ENCODE measurements at regions not wholly inside any gene's neighbourhood (a gene's known extent, or its start where the extent isn't known, plus 50 kb on each side); places are given as distances from the start of the nearest gene placed in this dataset.
"Not testable (repeated sequence)": the region's sequence is repeated elsewhere in the genome, so short reads cannot be mapped to it uniquely, and the experiment has no call there.

DNA sequence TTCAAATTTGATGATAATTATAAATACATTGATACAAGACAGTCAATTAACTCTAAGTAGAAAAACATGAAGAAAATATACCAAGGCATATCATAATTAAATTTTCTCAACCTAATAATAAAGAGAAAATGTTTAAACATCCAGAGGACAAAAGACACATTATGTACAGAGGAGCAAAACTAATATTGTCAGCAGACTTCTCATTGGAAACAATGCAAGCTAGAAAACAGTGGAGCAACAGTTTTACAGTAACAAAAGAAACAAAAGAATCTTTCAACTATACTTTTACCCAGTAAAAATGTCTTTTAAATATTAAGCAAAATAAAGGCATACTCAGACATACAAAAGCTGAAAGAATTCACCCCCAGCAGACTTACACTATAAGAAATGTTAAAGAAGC lies 238.0 kb downstream of the TMA16 start:
- no peaks in the 10 kb centered on the region for H3K36me3 ChIP-seq (replicated peaks; ENCODE audit: insufficient read depth, low read length)
- no peaks in the 10 kb centered on the region for H3K79me2 ChIP-seq (ENCODE audit: low read length)
- TF ChIP-seq CTCF (IDR thresholded peaks at IDR 0.05; ENCODE audit: low read length) (no peak), EZH2phosphoT487 (IDR thresholded peaks at IDR 0.05; ENCODE audit: low read length) (no peak), EZH2 (optimal IDR thresholded peaks at IDR 0.05; ENCODE audit: low read depth, low read length) (no peak)
- no peak overlapping the region for H3K27ac ChIP-seq (ENCODE audit: low read length)
- H3F3A ChIP-seq (ENCODE audit: insufficient read depth, low read length) = no peaks in the 10 kb centered on the region
- no peak overlapping the region for H3K4me3 ChIP-seq (ENCODE audit: low read length)
- no peak overlapping the region for H3K9ac ChIP-seq (ENCODE audit: low read length)
- no peaks in the 10 kb centered on the region for H3K27me3 ChIP-seq (replicated peaks; ENCODE audit: insufficient read depth, low read length)
- H3K4me2 ChIP-seq (ENCODE audit: low read depth, low read length) = no peak overlapping the region
- H3K9me2 ChIP-seq (replicated peaks; ENCODE audit: insufficient read depth, low read length) = no peaks in the 10 kb centered on the region
- no peaks in the 10 kb centered on the region for H4K20me1 ChIP-seq (ENCODE audit: insufficient read depth, low read length)
- no peaks in the 10 kb centered on the region for H3K4me1 ChIP-seq (ENCODE audit: low read length)
- no peak overlapping the region for H2AFZ ChIP-seq (ENCODE audit: low read length)
- no peak for DNase-seq
- no peaks in the 10 kb centered on the region for H3K9me3 ChIP-seq (replicated peaks; ENCODE audit: insufficient read depth, low read length)

DNA sequence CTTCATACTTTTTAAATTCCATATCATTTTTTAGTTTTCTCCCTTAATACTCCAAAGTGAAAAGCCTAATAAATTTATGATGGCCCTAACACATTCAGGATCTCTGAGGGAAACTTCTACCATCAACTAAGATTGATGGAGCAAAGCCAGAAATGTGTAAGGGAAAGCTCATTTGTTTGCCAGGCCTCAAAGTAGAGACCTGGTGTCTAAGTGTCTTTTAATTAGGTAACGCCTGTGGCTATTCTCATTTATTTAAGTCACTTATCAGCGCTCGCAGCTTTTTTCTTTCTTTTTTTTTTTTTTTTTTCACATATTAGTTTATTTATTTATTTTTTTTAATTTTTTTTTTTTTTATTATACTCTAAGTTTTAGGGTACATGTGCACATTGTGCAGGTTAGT lies 242.4 kb downstream of the TMA16 start:
- H3K4me2 ChIP-seq (ENCODE audit: low read depth, low read length) = no peak overlapping the region
- no peak overlapping the region for H3K9ac ChIP-seq (ENCODE audit: low read length)
- H3K79me2 ChIP-seq (ENCODE audit: low read length) = no peaks in the 10 kb centered on the region
- H3K9me2 ChIP-seq (replicated peaks; ENCODE audit: insufficient read depth, low read length) = no peaks in the 10 kb centered on the region
- no peaks in the 10 kb centered on the region for H3K36me3 ChIP-seq (replicated peaks; ENCODE audit: insufficient read depth, low read length)
- no peaks in the 10 kb centered on the region for H4K20me1 ChIP-seq (ENCODE audit: insufficient read depth, low read length)
- no peak for DNase-seq
- H3K4me3 ChIP-seq (ENCODE audit: low read length) = no peak overlapping the region
- no peaks in the 10 kb centered on the region for H3K4me1 ChIP-seq (ENCODE audit: low read length)
- no peaks in the 10 kb centered on the region for H3F3A ChIP-seq (ENCODE audit: insufficient read depth, low read length)
- no peak for TF ChIP-seq EZH2phosphoT487 (IDR thresholded peaks at IDR 0.05; ENCODE audit: low read length)
- TF ChIP-seq EZH2 (optimal IDR thresholded peaks at IDR 0.05; ENCODE audit: low read depth, low read length) = no peak
- TF ChIP-seq CTCF (IDR thresholded peaks at IDR 0.05; ENCODE audit: low read length) = no peak
- no peak overlapping the region for H2AFZ ChIP-seq (ENCODE audit: low read length)
- H3K9me3 ChIP-seq (replicated peaks; ENCODE audit: insufficient read depth, low read length) = no peaks in the 10 kb centered on the region
- H3K27ac ChIP-seq (ENCODE audit: low read length) = no peak overlapping the region
- no peaks in the 10 kb centered on the region for H3K27me3 ChIP-seq (replicated peaks; ENCODE audit: insufficient read depth, low read length)

GRCh38 chr4:163737846-163738245 lies 243.4 kb downstream of the TMA16 start:
- H3K27me3 ChIP-seq (replicated peaks; ENCODE audit: insufficient read depth, low read length); H3K9me3 ChIP-seq (replicated peaks; ENCODE audit: insufficient read depth, low read length); H3K9ac ChIP-seq (ENCODE audit: low read length); H3K4me3 ChIP-seq (ENCODE audit: low read length); H3F3A ChIP-seq (ENCODE audit: insufficient read depth, low read length); DNase-seq; H3K4me1 ChIP-seq (ENCODE audit: low read length); H3K36me3 ChIP-seq (replicated peaks; ENCODE audit: insufficient read depth, low read length); H3K27ac ChIP-seq (ENCODE audit: low read length); H4K20me1 ChIP-seq (ENCODE audit: insufficient read depth, low read length); H3K9me2 ChIP-seq (replicated peaks; ENCODE audit: insufficient read depth, low read length); H3K4me2 ChIP-seq (ENCODE audit: low read depth, low read length); H3K79me2 ChIP-seq (ENCODE audit: low read length); H2AFZ ChIP-seq (ENCODE audit: low read length): not testable (repeated sequence)

GRCh38 chr4:163738521-163738920 lies 244.0 kb downstream of the TMA16 start:
- Histone ChIP-seq H3K4me3 (ENCODE audit: low read length) (no peak overlapping the region), H3K27me3 (replicated peaks; ENCODE audit: insufficient read depth, low read length) (no peaks in the 10 kb centered on the region), H3K36me3 (replicated peaks; ENCODE audit: insufficient read depth, low read length) (no peaks in the 10 kb centered on the region), H3K9me3 (replicated peaks; ENCODE audit: insufficient read depth, low read length) (no peaks in the 10 kb centered on the region), H3K9ac (ENCODE audit: low read length) (no peak overlapping the region), H3F3A (ENCODE audit: insufficient read depth, low read length) (no peaks in the 10 kb centered on the region), H3K4me1 (ENCODE audit: low read length) (no peaks in the 10 kb centered on the region), H3K4me2 (ENCODE audit: low read depth, low read length) (no peak overlapping the region), H2AFZ (ENCODE audit: low read length) (no peak overlapping the region), H3K79me2 (ENCODE audit: low read length) (no peaks in the 10 kb centered on the region), H3K9me2 (replicated peaks; ENCODE audit: insufficient read depth, low read length) (no peaks in the 10 kb centered on the region), H3K27ac (ENCODE audit: low read length) (no peak overlapping the region), H4K20me1 (ENCODE audit: insufficient read depth, low read length) (no peaks in the 10 kb centered on the region)
- DNase-seq = no peak
- TF ChIP-seq EZH2 (optimal IDR thresholded peaks at IDR 0.05; ENCODE audit: low read depth, low read length) = no peak
- no peak for TF ChIP-seq CTCF (IDR thresholded peaks at IDR 0.05; ENCODE audit: low read length)
- no peak for TF ChIP-seq EZH2phosphoT487 (IDR thresholded peaks at IDR 0.05; ENCODE audit: low read length)
